GM23248 (cell line): ENCODE measurements at regions not wholly inside any gene's neighbourhood (a gene's known extent, or its start where the extent isn't known, plus 50 kb on each side); places are given as distances from the start of the nearest gene placed in this dataset.

Source experiments
- EZH2 ChIP-seq: fragments of 200-600 bp; sonication (generic); IDR thresholded peaks from 2 replicates; pipeline ENCODE4 v1.6.1; 2018; ENCODE audit warnings: antibody characterized with exemption, mild to moderate bottlenecking; ENCODE audit not compliant: insufficient read depth, poor library complexity, severe bottlenecking
- EZH2phosphoT487 ChIP-seq: fragments of 200-600 bp; sonication (generic); IDR thresholded peaks from 2 replicates; pipeline ENCODE4 v1.6.1; 2018; ENCODE audit warnings: antibody characterized with exemption, moderate library complexity, mild to moderate bottlenecking, low read depth; ENCODE audit not compliant: insufficient read depth

DNA sequence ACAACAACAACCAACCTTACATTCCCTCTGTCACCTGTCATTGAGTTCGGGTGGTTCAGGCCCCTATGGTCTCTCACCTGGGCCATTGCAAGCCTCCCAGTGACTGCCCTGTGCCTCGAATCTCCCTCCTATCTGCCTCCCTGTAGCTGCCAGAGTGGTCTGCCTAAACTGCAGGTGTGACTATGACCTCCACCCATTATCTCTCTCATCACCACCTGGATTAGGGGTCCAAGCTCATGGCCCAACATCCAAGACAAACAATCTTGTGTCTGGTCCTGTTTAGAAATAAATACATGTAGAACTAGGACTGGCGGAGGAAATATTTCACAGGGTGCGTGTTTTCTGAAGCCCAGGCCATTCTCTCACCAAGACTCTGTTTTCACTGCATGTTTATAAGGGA lies 146.6 kb downstream of the HERPUD2 start:
- TF ChIP-seq EZH2 (no peak), EZH2phosphoT487 (no peak)
